ENCODE measurements at regions not wholly inside any gene's neighbourhood (a gene's known extent, or its start where the extent isn't known, plus 50 kb on each side); places are given as distances from the start of the nearest gene placed in this dataset.

- POLR2A ChIA-PET, result interaction anchor here (0.8 kb wide), 1 partner anchor 9 kb away, joined by 3 read pairs; no protein-coding TSS in a partner anchor
- CTCF ChIA-PET (ENCODE audit: low intra/inter-chr PET ratio), result no interaction called here
- Histone ChIP-seq H3K9me3 (replicated peaks; ENCODE audit: control insufficient read depth, insufficient read depth, low read depth, low read length) (no peaks in the 10 kb centered on the region), H3K27me3 (ENCODE audit: control insufficient read depth in 2 of 2, insufficient read depth in 2 of 2, low read length in 2 of 2) (peaks cover 10 to 40% of the 10 kb centered on the region in 2 experiments), H2AFZ (ENCODE audit: low read depth, low read length) (no peak overlapping the region), H3K36me3 (ENCODE audit: control insufficient read depth, insufficient read depth, low read length) (no peaks in the 10 kb centered on the region), H3K4me1 (replicated peaks in 1 of 2; ENCODE audit: control insufficient read depth in 2 of 2, insufficient read depth in 2 of 2, low read length in 2 of 2) (no peaks in the 10 kb centered on the region), H3K9me1 (ENCODE audit: control insufficient read depth, insufficient read depth, low read length) (no peaks in the 10 kb centered on the region), H3K4me3 (no peak overlapping the region), H3K79me2 (ENCODE audit: control insufficient read depth, insufficient read depth, low read length) (no peaks in the 10 kb centered on the region), H3K27ac (ENCODE audit: extremely low read depth, low read depth, low read length) (no peak overlapping the region), H4K20me1 (replicated peaks; ENCODE audit: control insufficient read depth, insufficient read depth, low read length) (no peaks in the 10 kb centered on the region), H3K9ac (ENCODE audit: insufficient read depth in 1 of 2, low read depth in 2 of 2, low read length in 2 of 2) (no peak overlapping the region), H3K4me2 (ENCODE audit: insufficient read depth, low read length) (no peak overlapping the region)
- WGBS (ENCODE audit: insufficient coverage, low coverage, missing lambda C conversion rate), result 3% methylated on average over 8 of the region's 8 CpGs
- intact Hi-C loops (cut with micrococcal nuclease) (no loop called here), in situ Hi-C loops (cut with MboI) (no loop called here)
- FAIRE-seq (no peak), DNase-seq (ENCODE audit: extremely low read depth in 1 of 4, low spot score in 3 of 4) (no peak), ATAC-seq (no peak)
- BruUV-seq (replicated peaks), result no TSS peak
- TF ChIP-seq CTBP1 (IDR thresholded peaks at IDR 0.05; ENCODE audit: borderline replicate concordance) (no peak), HNRNPLL (IDR thresholded peaks at IDR 0.05; ENCODE audit: low read depth, low read length, poor library complexity, severe bottlenecking) (no peak), ZFP36 (IDR thresholded peaks at IDR 0.05; ENCODE audit: low read depth, low read length, partially characterized antibody) (no peak), ZBTB7A (IDR thresholded peaks at IDR 0.05; ENCODE audit: borderline replicate concordance, control insufficient read depth, low read depth, low read length) (no peak), ZBTB49 (CRISPR knock-in tag; IDR thresholded peaks at IDR 0.05; ENCODE audit: borderline replicate concordance) (no peak), PBX2 (CRISPR knock-in tag; IDR thresholded peaks at IDR 0.05; ENCODE audit: low read depth) (no peak), PBX2 (tag; conservative IDR thresholded peaks at IDR 0.05; ENCODE audit: low read depth) (no peak), SOX6 (IDR thresholded peaks at IDR 0.05) (no peak), FOXP1 (CRISPR knock-in tag; IDR thresholded peaks at IDR 0.05) (no peak), KLF6 (CRISPR knock-in tag; IDR thresholded peaks at IDR 0.05; ENCODE audit: borderline replicate concordance) (no peak), JUND (IDR thresholded peaks at IDR 0.05; ENCODE audit: borderline replicate concordance, low read depth, low read length) (no peak), JUND (tag; IDR thresholded peaks at IDR 0.05; ENCODE audit: borderline replicate concordance, low read depth, low read length) (no peak)
Measured at GRCh38 chr3:5339967-5340535, 152.5 kb downstream of the EDEM1 start.
